Lower leg skin (tissue), 4 donors: ENCODE measurements at regions not wholly inside any gene's neighbourhood (a gene's known extent, or its start where the extent isn't known, plus 50 kb on each side); places are given as distances from the start of the nearest gene placed in this dataset.

Experiments used
- DNase-seq, 2 donors: peaks; one replicate each; pipeline ENCODE4 v3.0.0-alpha.2; 2019; ENCODE audit warnings: low spot score in 2 of 2
- H3K4me3 ChIP-seq: fragments of 200-600 bp; sonication (generic); 2 replicates; pipeline ENCODE4 v1.5.1; 2017; ENCODE audit warnings: mild to moderate bottlenecking, low read depth; ENCODE audit not compliant: poor library complexity, severe bottlenecking
- POLR2A ChIP-seq, 2 donors: fragments of 450-650 bp; IDR thresholded peaks; one replicate each; pipeline ENCODE4 v1.6.1; 2016 to 2017; ENCODE audit warnings: antibody characterized with exemption in 2 of 2, mild to moderate bottlenecking in 1 of 2, moderate library complexity in 1 of 2
- WGBS, 2 donors: methylation state at CpG; one replicate each; pipeline ENCODE4 v1.1.5; 2018; 5-methylcytosine and 5-hydroxymethylcytosine counted together
- intact Hi-C: fragments of 100-400 bp; cut with DNase I; formaldehyde crosslinking; loops from one replicate; pipeline ENCODE4 v1.15.0; 2023; ENCODE audit warnings: low total_unique reads
- TF ChIP-seq, protein P1 (sequence below), 3 donors: fragments of 450-650 bp; IDR thresholded peaks; one replicate each; pipeline ENCODE4 v1.5.1; 2016; ENCODE audit warnings: antibody characterized with exemption in 3 of 3, mild to moderate bottlenecking in 3 of 3, moderate library complexity in 2 of 3

DNA sequence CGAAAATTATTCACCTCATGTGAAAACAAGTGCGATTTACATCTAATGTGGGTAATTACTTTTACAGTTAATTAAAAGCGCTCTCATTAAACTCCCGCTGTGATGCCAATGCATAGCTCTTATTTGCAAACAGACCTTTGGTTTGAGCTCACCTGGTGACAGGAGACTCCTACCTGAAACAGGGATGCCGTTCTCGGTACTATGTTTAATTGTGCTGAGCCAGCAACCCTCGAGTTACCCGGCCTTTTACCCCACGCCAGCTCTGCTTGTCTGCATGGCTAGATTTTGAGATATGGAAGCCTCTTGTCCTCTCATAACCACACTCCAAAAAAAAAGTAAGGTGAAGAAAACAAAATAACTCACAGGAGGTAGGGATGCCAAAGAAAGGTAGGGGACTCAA lies 690.4 kb upstream of the RBFOX1 start:
- intact Hi-C loops, result loop anchor here (2.0 kb wide), 1 partner anchor 1407 kb away; no protein-coding TSS in a partner anchor
- TF ChIP-seq, protein P1, sequence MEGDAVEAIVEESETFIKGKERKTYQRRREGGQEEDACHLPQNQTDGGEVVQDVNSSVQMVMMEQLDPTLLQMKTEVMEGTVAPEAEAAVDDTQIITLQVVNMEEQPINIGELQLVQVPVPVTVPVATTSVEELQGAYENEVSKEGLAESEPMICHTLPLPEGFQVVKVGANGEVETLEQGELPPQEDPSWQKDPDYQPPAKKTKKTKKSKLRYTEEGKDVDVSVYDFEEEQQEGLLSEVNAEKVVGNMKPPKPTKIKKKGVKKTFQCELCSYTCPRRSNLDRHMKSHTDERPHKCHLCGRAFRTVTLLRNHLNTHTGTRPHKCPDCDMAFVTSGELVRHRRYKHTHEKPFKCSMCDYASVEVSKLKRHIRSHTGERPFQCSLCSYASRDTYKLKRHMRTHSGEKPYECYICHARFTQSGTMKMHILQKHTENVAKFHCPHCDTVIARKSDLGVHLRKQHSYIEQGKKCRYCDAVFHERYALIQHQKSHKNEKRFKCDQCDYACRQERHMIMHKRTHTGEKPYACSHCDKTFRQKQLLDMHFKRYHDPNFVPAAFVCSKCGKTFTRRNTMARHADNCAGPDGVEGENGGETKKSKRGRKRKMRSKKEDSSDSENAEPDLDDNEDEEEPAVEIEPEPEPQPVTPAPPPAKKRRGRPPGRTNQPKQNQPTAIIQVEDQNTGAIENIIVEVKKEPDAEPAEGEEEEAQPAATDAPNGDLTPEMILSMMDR (IDR thresholded peaks at IDR 0.05), result no peak
- TF ChIP-seq POLR2A (IDR thresholded peaks at IDR 0.05), result no peak
- 25 to 30% methylated on average over 9 of the region's 9 CpGs for WGBS, 2 donors

DNA sequence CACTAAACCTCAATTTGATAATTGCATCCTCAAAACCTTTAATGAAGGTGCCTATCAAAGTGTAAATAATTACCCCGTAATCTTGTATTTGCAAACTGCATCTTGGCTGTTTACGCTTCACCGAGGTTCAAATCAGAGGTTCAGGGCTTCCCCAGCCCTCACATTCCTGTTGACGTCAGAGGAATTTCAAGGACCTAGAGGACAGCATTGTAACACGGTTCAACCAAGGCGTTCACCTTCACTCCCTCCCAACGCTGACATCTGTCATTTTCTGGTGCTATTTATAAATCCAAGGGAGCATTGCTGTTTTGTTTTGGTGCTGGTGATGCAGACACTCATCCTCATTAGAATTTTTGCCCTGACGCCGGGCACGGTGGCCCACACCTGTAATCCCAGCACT lies 691.6 kb upstream of the RBFOX1 start:
- no peak overlapping the region for H3K4me3 ChIP-seq
- intact Hi-C loops, result no loop called here
- WGBS, 2 donors, result 77 to 79% methylated on average over 10 of the region's 10 CpGs
- TF ChIP-seq POLR2A (IDR thresholded peaks at IDR 0.05), result no peak
- TF ChIP-seq, protein P1 (IDR thresholded peaks at IDR 0.05), result no peak
- DNase-seq, result no peak

More for the DNA sequence above, 690.4 kb upstream of the RBFOX1 start:
- no peak for DNase-seq
- no peak overlapping the region for H3K4me3 ChIP-seq

DNA sequence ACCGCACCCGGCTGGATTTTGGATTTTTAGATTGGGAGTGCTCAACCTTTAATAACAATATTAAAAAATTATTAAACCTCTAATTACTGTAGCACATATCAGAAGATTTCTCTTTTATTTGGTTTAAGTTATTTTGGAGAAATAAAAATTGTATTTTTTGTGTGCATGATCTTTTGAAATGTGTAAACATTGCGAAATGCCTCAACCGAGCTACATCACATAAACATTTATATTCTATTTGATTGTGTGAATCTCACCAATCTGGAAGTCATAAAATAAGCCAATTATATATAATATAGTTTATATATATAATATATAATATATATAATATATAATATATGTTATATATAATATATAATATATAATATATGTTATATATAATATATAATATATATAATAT lies 696.2 kb upstream of the RBFOX1 start:
- no peak overlapping the region for H3K4me3 ChIP-seq
- intact Hi-C loops, result no loop called here
- 88 to 90% methylated on average over 4 of the region's 4 CpGs for WGBS, 2 donors
- DNase-seq, result no peak
- no peak for TF ChIP-seq POLR2A (IDR thresholded peaks at IDR 0.05)

GRCh38 chr16:6634151-6634550 lies 698.5 kb upstream of the RBFOX1 start:
- intact Hi-C loops, result no loop called here
- WGBS, 2 donors, result 78% methylated on average over 3 of the region's 3 CpGs
- TF ChIP-seq, protein P1 (IDR thresholded peaks at IDR 0.05), result no peak
- no peak for TF ChIP-seq POLR2A (IDR thresholded peaks at IDR 0.05)
- no peak overlapping the region for H3K4me3 ChIP-seq
- DNase-seq, result no peak

DNA sequence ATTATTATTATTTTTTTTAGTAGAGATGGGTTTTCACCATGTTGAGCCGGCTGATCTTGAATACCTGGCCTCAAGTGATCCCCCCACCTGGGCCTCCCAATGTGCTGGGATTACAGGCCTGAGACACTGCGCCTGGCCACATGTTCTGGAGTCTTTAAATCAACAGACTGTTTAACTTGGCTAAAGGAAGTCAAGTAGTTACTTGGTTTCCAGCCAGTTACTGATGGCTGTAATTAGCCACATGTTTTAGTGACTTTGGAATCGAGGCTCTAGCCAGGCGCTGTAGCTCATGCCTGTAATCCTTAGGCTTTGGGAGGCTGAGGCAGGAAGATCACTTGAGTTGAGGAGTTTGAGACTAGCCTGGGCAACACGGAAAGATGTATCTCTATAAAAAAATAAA lies 699.2 kb upstream of the RBFOX1 start:
- WGBS, 2 donors, result 55 to 62% methylated on average over 5 of the region's 5 CpGs
- no peak for DNase-seq
- intact Hi-C loops, result no loop called here
- H3K4me3 ChIP-seq, result no peak overlapping the region
- TF ChIP-seq, protein P1 (IDR thresholded peaks at IDR 0.05), result no peak
- no peak for TF ChIP-seq POLR2A (IDR thresholded peaks at IDR 0.05)

GRCh38 chr16:6629110-6629509 lies 703.5 kb upstream of the RBFOX1 start:
- TF ChIP-seq, protein P1 (IDR thresholded peaks at IDR 0.05), result no peak
- TF ChIP-seq POLR2A (IDR thresholded peaks at IDR 0.05), result no peak
- WGBS, 2 donors, result 53 to 59% methylated on average over 5 of the region's 5 CpGs
- no peak for DNase-seq
- H3K4me3 ChIP-seq, result no peak overlapping the region
- intact Hi-C loops, result no loop called here
